Progenitor cell of endocrine pancreas (in vitro differentiated cells): ENCODE measurements at regions not wholly inside any gene's neighbourhood (a gene's known extent, or its start where the extent isn't known, plus 50 kb on each side); places are given as distances from the start of the nearest gene placed in this dataset.

Experiments used
- DNase-seq: peaks from one replicate; pipeline ENCODE4 v3.0.0; 2021; ENCODE audit warnings: low spot score; ENCODE audit not compliant: unreplicated experiment
- H3K27ac Mint-ChIP-seq: 2 replicates; pipeline ENCODE4 v1.8.0; 2021; ENCODE audit warnings: mild to moderate bottlenecking, moderate library complexity, mixed read lengths
- H3K27me3 Mint-ChIP-seq: 2 replicates; pipeline ENCODE4 v1.8.0; 2021; ENCODE audit warnings: mixed read lengths
- H3K36me3 Mint-ChIP-seq: 2 replicates; pipeline ENCODE4 v1.8.0; 2022; ENCODE audit warnings: mixed read lengths; ENCODE audit not compliant: insufficient read depth
- H3K4me1 Mint-ChIP-seq: 2 replicates; pipeline ENCODE4 v1.8.0; 2021; ENCODE audit warnings: low read depth, mixed read lengths
- H3K4me3 Mint-ChIP-seq: 2 replicates; pipeline ENCODE4 v1.8.0; 2021; ENCODE audit warnings: low read depth, mild to moderate bottlenecking, moderate library complexity, mixed read lengths
- H3K9me3 Mint-ChIP-seq: 2 replicates; pipeline ENCODE4 v1.8.0; 2021; ENCODE audit warnings: low read depth, mixed read lengths
- TF ChIP-seq, protein P1 (sequence below): fragments of 200-600 bp; sonication (generic); IDR thresholded peaks from one replicate; pipeline ENCODE4 v1.5.0; 2021; ENCODE audit warnings: antibody characterized with exemption, mild to moderate bottlenecking; ENCODE audit not compliant: unreplicated experiment

DNA sequence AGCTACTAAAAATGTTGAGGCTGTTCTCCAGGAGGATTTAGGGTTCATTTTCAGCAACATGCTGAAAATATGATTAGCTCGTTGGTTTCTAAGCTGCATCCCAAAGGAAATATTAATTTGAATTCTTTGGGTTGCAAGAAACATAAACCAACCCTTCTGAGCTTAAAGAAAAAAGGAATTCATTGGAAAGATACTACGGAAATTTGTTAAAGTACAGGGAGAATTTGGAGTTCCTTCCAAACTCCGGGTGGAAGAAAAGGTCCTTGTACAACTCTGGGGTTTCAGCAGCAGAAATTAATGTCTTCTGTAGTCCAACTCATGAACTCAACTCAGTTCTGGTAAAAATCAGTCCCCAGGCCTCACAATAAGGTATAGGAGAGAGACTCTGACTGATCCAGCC lies 712.9 kb downstream of the UTRN start:
- Mint-ChIP-seq H3K27ac (no peak overlapping the region), H3K27me3 (no peaks in the 10 kb centered on the region), H3K36me3 (no peaks in the 10 kb centered on the region), H3K4me1 (peaks cover 6% of the 10 kb centered on the region), H3K4me3 (no peak overlapping the region), H3K9me3 (no peaks in the 10 kb centered on the region)
- DNase-seq: no peak
- TF ChIP-seq, protein P1, sequence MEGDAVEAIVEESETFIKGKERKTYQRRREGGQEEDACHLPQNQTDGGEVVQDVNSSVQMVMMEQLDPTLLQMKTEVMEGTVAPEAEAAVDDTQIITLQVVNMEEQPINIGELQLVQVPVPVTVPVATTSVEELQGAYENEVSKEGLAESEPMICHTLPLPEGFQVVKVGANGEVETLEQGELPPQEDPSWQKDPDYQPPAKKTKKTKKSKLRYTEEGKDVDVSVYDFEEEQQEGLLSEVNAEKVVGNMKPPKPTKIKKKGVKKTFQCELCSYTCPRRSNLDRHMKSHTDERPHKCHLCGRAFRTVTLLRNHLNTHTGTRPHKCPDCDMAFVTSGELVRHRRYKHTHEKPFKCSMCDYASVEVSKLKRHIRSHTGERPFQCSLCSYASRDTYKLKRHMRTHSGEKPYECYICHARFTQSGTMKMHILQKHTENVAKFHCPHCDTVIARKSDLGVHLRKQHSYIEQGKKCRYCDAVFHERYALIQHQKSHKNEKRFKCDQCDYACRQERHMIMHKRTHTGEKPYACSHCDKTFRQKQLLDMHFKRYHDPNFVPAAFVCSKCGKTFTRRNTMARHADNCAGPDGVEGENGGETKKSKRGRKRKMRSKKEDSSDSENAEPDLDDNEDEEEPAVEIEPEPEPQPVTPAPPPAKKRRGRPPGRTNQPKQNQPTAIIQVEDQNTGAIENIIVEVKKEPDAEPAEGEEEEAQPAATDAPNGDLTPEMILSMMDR: no peak

DNA sequence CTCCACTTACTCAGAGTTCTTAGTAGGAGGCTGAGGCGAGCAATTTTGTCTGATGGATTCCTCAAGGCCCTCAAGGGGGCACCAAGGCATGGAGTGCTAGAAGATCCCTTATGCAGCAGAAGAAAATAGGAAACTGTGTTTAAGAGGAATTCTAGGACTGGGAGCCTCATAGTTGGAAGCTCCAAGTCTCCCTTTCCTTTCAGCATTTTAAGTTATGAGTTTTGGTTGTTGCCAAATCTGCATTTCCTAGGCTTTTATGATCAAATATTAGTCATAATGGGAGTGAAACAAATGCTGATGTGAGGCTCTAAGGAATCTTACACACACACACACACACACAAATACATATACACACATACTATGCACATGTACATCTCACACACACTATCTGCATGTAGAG lies 714.0 kb downstream of the UTRN start:
- Mint-ChIP-seq H3K27ac (no peak overlapping the region), H3K27me3 (no peaks in the 10 kb centered on the region), H3K9me3 (no peaks in the 10 kb centered on the region), H3K4me1 (no peaks in the 10 kb centered on the region), H3K4me3 (no peak overlapping the region), H3K36me3 (no peaks in the 10 kb centered on the region)
- no peak for DNase-seq
- TF ChIP-seq, protein P1: no peak

DNA sequence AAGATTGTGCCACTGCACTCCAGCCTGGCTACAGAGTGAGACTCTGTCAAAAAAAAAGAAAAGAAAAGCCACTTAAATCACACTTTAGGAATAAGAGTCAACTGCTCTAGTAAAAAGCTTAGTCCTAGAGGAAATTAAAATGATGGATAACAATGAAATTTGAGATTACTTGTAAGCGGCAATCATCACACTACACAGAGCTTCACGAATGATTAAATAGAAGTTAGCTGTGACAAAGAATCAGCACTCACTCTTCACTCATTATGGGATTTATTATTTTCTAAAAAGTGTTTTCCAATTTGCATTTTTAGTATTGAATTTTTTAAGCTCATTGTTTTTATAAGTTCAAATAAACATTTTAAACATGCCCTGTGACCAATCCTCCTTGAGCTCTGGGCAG lies 718.0 kb downstream of the UTRN start:
- no peak overlapping the region for H3K27ac Mint-ChIP-seq
- H3K27me3 Mint-ChIP-seq: no peaks in the 10 kb centered on the region
- H3K4me1 Mint-ChIP-seq: no peaks in the 10 kb centered on the region
- no peaks in the 10 kb centered on the region for H3K9me3 Mint-ChIP-seq
- TF ChIP-seq, protein P1: no peak
- H3K36me3 Mint-ChIP-seq: no peaks in the 10 kb centered on the region
- DNase-seq: no peak
- no peak overlapping the region for H3K4me3 Mint-ChIP-seq

DNA sequence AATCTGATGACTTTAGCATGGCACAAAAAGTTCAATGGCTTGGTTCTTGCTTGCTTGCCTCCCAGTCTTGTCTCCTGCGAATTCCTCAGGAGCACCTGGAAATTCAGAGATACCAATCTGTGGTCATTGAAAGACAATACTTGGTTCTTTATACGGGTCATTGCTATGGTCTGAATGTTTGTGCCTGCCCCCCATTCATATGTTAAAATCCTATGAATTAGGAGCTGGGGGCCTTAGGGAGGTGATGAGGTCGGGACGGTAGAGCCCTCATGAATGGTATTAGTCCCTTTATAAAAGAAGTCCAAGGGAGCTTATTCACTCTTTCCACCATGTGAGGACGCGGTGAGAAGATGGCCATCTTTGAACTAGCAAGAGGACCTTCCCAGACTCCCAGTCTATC lies 721.8 kb downstream of the UTRN start:
- Mint-ChIP-seq H3K9me3 (no peaks in the 10 kb centered on the region), H3K4me3 (no peak overlapping the region), H3K4me1 (no peaks in the 10 kb centered on the region), H3K36me3 (no peaks in the 10 kb centered on the region), H3K27ac (no peak overlapping the region), H3K27me3 (peaks cover under 1% of the 10 kb centered on the region)
- TF ChIP-seq, protein P1: no peak
- DNase-seq: no peak

DNA sequence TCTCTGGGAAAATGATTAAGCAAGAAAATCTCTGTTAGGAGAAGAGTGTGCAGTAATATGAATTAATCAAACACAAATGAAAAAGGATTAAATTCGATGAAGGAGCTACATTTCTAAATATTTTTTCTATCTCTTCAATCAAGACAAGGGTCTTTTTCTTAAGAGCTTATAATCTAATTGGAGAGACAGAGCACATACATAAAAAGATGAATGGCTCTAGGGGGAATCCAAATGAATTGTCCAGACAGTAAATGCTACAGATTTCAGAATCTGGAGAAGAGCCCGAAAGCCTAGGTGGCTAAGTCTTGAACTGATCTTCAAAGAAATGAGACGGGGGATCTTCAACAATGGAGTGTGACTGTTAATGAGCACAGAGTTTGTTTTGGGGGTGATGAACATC lies 723.6 kb downstream of the UTRN start:
- Mint-ChIP-seq H3K36me3 (no peaks in the 10 kb centered on the region), H3K4me3 (no peak overlapping the region), H3K4me1 (no peaks in the 10 kb centered on the region), H3K27ac (no peak overlapping the region), H3K27me3 (peaks cover 4% of the 10 kb centered on the region), H3K9me3 (no peaks in the 10 kb centered on the region)
- TF ChIP-seq, protein P1: no peak
- no peak for DNase-seq

DNA sequence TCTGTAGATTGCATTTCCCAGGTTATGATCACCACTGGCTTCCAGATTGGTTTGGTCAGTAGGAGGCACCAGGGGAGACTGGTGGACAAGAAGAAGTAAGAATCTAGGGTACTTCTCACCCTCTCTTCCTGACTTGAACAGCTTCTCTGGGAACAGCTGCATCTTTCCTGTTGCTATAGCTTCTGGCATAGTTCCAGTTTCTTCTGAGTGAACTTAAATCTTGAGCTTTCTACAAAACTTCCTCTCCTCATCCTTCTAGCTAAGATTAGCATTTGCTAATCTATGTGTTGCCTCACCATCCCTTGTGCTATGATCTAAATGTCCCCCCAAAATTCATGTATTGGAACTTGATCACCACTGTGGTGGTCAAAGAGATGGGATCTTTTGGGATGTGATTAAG lies 724.6 kb downstream of the UTRN start:
- DNase-seq: no peak
- Mint-ChIP-seq H3K27me3 (peaks cover 4% of the 10 kb centered on the region), H3K9me3 (no peaks in the 10 kb centered on the region), H3K4me1 (no peaks in the 10 kb centered on the region), H3K36me3 (no peaks in the 10 kb centered on the region), H3K4me3 (no peak overlapping the region), H3K27ac (no peak overlapping the region)
- TF ChIP-seq, protein P1: no peak
